ENCODE measurements at regions not wholly inside any gene's neighbourhood (a gene's known extent, or its start where the extent isn't known, plus 50 kb on each side); places are given as distances from the start of the nearest gene placed in this dataset.

DNA sequence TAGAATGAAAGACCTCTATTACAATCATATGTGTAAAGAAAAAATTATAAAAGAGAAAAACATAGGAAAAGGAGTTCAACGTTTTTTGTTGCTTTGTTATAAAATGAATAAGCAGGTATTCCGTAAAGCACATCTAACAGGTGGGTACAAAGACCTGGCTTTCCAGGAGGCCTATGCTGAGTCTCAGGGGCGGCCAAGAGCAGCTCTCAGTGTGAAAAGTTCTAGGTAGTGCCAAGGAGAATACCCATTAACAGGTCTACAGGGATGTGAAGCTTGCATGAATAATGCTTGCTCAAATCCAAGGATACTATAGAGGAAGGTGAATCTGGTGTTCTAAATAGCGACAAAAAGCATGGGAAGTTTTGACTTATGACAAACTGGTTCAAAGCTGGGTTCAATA is 944.4 kb downstream of the PDHA2 start:
- ATAC-seq: no peak

More for the DNA sequence above, 944.4 kb downstream of the PDHA2 start:
- DNase-seq (ENCODE audit: low read depth, low spot score): no peak
- H3K79me2 ChIP-seq (ENCODE audit: insufficient read depth, low read length): no peaks in the 10 kb centered on the region
- ChIA-PET CTCF (no interaction called here), RAD21 (ENCODE audit: low non-redundant PET in 1 of 2, low total read pairs in 2 of 2, uncharacterized antibody in 2 of 2, unreplicated experiment in 2 of 2) (no interaction called here), POLR2A (no interaction called here)
- no peak overlapping the region for H3K9ac ChIP-seq (ENCODE audit: low read length)
- H3K9me3 ChIP-seq (ENCODE audit: control insufficient read depth in 1 of 2, insufficient read depth in 1 of 2, low read depth in 1 of 2, low read length in 2 of 2): no peaks in the 10 kb centered on the region
- H3K4me1 ChIP-seq (ENCODE audit: control insufficient read depth in 1 of 2, insufficient read depth in 2 of 2, low read length in 2 of 2): no peaks in the 10 kb centered on the region
- no peak overlapping the region for H3K27ac ChIP-seq (ENCODE audit: low read depth, low read length)
- intact Hi-C loops (cut with micrococcal nuclease): no loop called here
- H2AFZ ChIP-seq (ENCODE audit: low read depth, low read length, poor library complexity, severe bottlenecking): no peak overlapping the region
- H3K36me3 ChIP-seq (ENCODE audit: control insufficient read depth in 1 of 2, insufficient read depth in 2 of 2, low read length in 2 of 2): no peaks in the 10 kb centered on the region
- TF ChIP-seq, protein P1, sequence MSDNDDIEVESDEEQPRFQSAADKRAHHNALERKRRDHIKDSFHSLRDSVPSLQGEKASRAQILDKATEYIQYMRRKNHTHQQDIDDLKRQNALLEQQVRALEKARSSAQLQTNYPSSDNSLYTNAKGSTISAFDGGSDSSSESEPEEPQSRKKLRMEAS (IDR thresholded peaks at IDR 0.05): no peak
- TF ChIP-seq CBX3 (IDR thresholded peaks at IDR 0.05; ENCODE audit: low read depth) (no peak), SIN3A (IDR thresholded peaks at IDR 0.05; ENCODE audit: low read depth) (no peak), SRF (IDR thresholded peaks at IDR 0.05; ENCODE audit: low read depth) (no peak), EZH2phosphoT487 (IDR thresholded peaks at IDR 0.05; ENCODE audit: borderline replicate concordance) (no peak), EZH2 (IDR thresholded peaks at IDR 0.05) (no peak), POLR2A (IDR thresholded peaks at IDR 0.05; ENCODE audit: borderline replicate concordance, extremely low read depth, insufficient read depth, insufficient read length) (no peak), RAD21 (IDR thresholded peaks at IDR 0.05; ENCODE audit: low read depth) (no peak), EGR1 (IDR thresholded peaks at IDR 0.05; ENCODE audit: low read depth) (no peak), FOSL1 (IDR thresholded peaks at IDR 0.05; ENCODE audit: low read depth) (no peak)
- TF ChIP-seq, protein P2, sequence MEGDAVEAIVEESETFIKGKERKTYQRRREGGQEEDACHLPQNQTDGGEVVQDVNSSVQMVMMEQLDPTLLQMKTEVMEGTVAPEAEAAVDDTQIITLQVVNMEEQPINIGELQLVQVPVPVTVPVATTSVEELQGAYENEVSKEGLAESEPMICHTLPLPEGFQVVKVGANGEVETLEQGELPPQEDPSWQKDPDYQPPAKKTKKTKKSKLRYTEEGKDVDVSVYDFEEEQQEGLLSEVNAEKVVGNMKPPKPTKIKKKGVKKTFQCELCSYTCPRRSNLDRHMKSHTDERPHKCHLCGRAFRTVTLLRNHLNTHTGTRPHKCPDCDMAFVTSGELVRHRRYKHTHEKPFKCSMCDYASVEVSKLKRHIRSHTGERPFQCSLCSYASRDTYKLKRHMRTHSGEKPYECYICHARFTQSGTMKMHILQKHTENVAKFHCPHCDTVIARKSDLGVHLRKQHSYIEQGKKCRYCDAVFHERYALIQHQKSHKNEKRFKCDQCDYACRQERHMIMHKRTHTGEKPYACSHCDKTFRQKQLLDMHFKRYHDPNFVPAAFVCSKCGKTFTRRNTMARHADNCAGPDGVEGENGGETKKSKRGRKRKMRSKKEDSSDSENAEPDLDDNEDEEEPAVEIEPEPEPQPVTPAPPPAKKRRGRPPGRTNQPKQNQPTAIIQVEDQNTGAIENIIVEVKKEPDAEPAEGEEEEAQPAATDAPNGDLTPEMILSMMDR (IDR thresholded peaks at IDR 0.05 in 2 of 3, conservative IDR thresholded peaks at IDR 0.05 in 1 of 3; ENCODE audit: borderline replicate concordance in 1 of 3, insufficient read depth in 1 of 3, low read depth in 2 of 3, low read length in 2 of 3): no peak
- TF ChIP-seq, protein P3, sequence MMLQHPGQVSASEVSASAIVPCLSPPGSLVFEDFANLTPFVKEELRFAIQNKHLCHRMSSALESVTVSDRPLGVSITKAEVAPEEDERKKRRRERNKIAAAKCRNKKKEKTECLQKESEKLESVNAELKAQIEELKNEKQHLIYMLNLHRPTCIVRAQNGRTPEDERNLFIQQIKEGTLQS (IDR thresholded peaks at IDR 0.05): no peak
- no peak overlapping the region for H3K4me3 ChIP-seq (replicated peaks in 1 of 2; ENCODE audit: low read depth in 1 of 2, low read length in 2 of 2)
- no TSS peak for BruUV-seq (replicated peaks)
- no peaks in the 10 kb centered on the region for H4K20me1 ChIP-seq (ENCODE audit: insufficient read depth)
- no peaks in the 10 kb centered on the region for H3K27me3 ChIP-seq (ENCODE audit: insufficient read depth, low read length)
- no peak overlapping the region for H3K4me2 ChIP-seq (ENCODE audit: low read length)
- H3K9me2 ChIP-seq (ENCODE audit: insufficient read depth): no peaks in the 10 kb centered on the region; the same call in 1 of the 2 replicates
